Liver (tissue), 3 donors: ENCODE measurements at regions not wholly inside any gene's neighbourhood (a gene's known extent, or its start where the extent isn't known, plus 50 kb on each side); places are given as distances from the start of the nearest gene placed in this dataset.
"Not testable (repeated sequence)": the region's sequence is repeated elsewhere in the genome, so short reads cannot be mapped to it uniquely, and the experiment has no call there.

Experiments
- NR2F2 ChIP-seq: IDR thresholded peaks from 2 replicates; pipeline ENCODE4 v1.6.1; 2016; ENCODE audit warnings: antibody characterized with exemption
- RXRA ChIP-seq, 2 donors: IDR thresholded peaks; 2 replicates each; pipeline ENCODE4 v1.6.1; 2017 to 2018; ENCODE audit warnings: antibody characterized with exemption in 2 of 2, mild to moderate bottlenecking in 1 of 2
- TF ChIP-seq, protein P1 (sequence below): fragments of 150-350 bp; IDR thresholded peaks from 2 replicates; pipeline ENCODE4 v1.5.1; 2017; ENCODE audit warnings: improper control_type of control experiment, low read depth, low read length; ENCODE audit not compliant: missing input control
- TF ChIP-seq, protein P2 (sequence below): IDR thresholded peaks from 2 replicates; pipeline ENCODE4 v1.6.1; 2016; ENCODE audit warnings: antibody characterized with exemption
- donor health status: healthy.
- donor health status: healthy.

DNA sequence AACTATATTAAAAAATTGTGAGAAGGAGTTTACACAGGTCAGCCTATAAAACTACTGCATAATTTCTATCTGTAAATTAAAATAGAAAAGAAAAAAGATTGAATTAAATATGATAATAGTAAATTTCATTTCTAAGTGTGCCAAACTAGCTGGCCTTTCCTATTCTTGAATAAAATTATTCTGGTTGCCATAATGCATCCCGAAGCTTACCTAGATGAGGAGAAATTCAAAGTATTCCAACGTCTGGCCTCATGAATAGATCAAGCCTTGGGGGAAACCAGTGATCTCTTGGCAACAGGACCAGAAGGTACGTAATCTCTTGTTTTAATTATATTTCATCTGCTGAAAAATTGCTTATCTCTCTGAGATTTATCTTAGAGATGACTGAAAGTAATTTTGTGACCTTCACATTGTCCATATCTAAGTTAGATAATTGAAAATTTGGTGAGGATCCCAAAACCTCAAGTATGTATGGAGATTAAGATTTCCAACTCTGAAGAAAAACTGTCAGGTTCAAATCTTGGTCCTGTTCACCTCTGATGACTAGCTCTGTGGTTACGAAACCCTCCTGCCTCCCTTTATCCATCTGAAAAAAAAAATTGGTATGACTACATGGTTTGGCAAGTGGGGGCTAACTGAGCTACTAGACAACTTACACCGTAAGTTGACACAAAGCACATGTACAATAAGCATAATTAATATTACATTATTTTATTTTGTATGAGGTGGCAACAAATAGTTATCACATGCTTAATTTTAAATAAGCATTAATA lies 891.4 kb upstream of the ADAMTS5 start:
- not testable (repeated sequence) for TF ChIP-seq RXRA (IDR thresholded peaks at IDR 0.05); NR2F2
- TF ChIP-seq, protein P1, sequence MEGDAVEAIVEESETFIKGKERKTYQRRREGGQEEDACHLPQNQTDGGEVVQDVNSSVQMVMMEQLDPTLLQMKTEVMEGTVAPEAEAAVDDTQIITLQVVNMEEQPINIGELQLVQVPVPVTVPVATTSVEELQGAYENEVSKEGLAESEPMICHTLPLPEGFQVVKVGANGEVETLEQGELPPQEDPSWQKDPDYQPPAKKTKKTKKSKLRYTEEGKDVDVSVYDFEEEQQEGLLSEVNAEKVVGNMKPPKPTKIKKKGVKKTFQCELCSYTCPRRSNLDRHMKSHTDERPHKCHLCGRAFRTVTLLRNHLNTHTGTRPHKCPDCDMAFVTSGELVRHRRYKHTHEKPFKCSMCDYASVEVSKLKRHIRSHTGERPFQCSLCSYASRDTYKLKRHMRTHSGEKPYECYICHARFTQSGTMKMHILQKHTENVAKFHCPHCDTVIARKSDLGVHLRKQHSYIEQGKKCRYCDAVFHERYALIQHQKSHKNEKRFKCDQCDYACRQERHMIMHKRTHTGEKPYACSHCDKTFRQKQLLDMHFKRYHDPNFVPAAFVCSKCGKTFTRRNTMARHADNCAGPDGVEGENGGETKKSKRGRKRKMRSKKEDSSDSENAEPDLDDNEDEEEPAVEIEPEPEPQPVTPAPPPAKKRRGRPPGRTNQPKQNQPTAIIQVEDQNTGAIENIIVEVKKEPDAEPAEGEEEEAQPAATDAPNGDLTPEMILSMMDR, result not testable (repeated sequence)
- TF ChIP-seq, protein P2, sequence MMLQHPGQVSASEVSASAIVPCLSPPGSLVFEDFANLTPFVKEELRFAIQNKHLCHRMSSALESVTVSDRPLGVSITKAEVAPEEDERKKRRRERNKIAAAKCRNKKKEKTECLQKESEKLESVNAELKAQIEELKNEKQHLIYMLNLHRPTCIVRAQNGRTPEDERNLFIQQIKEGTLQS, result not testable (repeated sequence)
